ENCODE measurements at regions not wholly inside any gene's neighbourhood (a gene's known extent, or its start where the extent isn't known, plus 50 kb on each side); places are given as distances from the start of the nearest gene placed in this dataset.

DNA sequence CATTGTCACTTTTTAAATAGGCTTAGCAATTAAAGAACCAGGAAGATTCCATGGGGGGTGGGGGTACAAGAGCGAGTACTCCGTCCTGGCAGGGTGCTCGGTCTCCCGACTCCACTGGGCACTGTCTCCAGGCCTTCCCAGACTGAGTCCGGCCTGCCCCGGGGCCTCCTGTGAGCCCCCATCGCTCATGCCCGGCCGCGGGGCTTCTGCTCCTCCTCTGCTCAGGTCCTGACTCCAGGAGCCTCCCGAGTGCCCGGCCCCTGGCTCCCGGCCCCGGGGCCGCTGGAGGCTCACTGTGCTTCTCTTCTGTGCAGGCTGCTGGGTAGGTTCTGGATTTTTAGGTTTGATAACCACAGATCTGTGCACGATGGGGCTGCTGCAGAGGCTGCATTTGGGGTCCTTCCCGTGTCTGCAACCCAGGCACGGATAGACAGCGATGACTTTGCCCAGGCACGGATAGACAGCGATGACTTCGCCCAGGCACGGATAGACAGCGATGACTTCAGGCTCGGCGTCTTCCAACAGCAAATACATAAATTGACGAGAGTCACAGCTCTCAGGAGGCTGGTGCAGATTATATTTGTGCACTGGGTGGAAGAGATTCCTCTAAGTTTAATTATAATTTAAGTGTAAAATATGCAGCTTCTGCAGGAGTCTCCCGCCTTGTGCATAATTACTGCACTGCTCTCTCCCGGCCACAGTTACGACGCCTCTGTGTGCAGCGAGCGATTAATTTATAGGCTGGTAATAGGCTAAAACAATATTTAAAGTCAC, 74.8 kb upstream of the RXRA start:
- TF ChIP-seq, protein P1, sequence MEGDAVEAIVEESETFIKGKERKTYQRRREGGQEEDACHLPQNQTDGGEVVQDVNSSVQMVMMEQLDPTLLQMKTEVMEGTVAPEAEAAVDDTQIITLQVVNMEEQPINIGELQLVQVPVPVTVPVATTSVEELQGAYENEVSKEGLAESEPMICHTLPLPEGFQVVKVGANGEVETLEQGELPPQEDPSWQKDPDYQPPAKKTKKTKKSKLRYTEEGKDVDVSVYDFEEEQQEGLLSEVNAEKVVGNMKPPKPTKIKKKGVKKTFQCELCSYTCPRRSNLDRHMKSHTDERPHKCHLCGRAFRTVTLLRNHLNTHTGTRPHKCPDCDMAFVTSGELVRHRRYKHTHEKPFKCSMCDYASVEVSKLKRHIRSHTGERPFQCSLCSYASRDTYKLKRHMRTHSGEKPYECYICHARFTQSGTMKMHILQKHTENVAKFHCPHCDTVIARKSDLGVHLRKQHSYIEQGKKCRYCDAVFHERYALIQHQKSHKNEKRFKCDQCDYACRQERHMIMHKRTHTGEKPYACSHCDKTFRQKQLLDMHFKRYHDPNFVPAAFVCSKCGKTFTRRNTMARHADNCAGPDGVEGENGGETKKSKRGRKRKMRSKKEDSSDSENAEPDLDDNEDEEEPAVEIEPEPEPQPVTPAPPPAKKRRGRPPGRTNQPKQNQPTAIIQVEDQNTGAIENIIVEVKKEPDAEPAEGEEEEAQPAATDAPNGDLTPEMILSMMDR (IDR thresholded peaks at IDR 0.05): no peak
- no peak for TF ChIP-seq POLR2A (IDR thresholded peaks at IDR 0.05)
